ENCODE measurements at regions not wholly inside any gene's neighbourhood (a gene's known extent, or its start where the extent isn't known, plus 50 kb on each side); places are given as distances from the start of the nearest gene placed in this dataset.

GRCh38 chr5:152711801-152712388 is 306.8 kb upstream of the NMUR2 start:
- no peak for TF ChIP-seq POLR2AphosphoS5 (IDR thresholded peaks at IDR 0.05; ENCODE audit: borderline replicate concordance, low read depth, low read length)
- TF ChIP-seq FOXP2 (optimal IDR thresholded peaks at IDR 0.05; ENCODE audit: control extremely low read depth, extremely low read length, insufficient read depth), result no peak

All from SK-N-MC (cell line).